ENCODE measurements at regions not wholly inside any gene's neighbourhood (a gene's known extent, or its start where the extent isn't known, plus 50 kb on each side); places are given as distances from the start of the nearest gene placed in this dataset.

GRCh38 chr13:74819549-74819948 is 662.4 kb downstream of the TBC1D4 start:
- TF ChIP-seq TAF1 (IDR thresholded peaks at IDR 0.05; ENCODE audit: control insufficient read depth, extremely low read depth, insufficient read depth, low read length, severe bottlenecking) (no peak), ZNF174 (CRISPR knock-in tag; IDR thresholded peaks at IDR 0.05) (no peak), ZNF707 (CRISPR knock-in tag; conservative IDR thresholded peaks at IDR 0.05) (no peak)
- FAIRE-seq: no peak

GRCh38 chr13:74816737-74817136 is 665.2 kb downstream of the TBC1D4 start:
- Histone ChIP-seq H3K9me1 (ENCODE audit: control insufficient read depth, insufficient read depth, low read length) (no peaks in the 10 kb centered on the region), H2AFZ (ENCODE audit: low read depth, low read length) (no peak overlapping the region)
- in situ Hi-C loops (cut with MboI): no loop called here

More at GRCh38 chr13:74819549-74819948, 662.4 kb downstream of the TBC1D4 start:
- Histone ChIP-seq H3K4me3 (no peak overlapping the region), H4K20me1 (replicated peaks; ENCODE audit: control insufficient read depth, insufficient read depth, low read length) (no peaks in the 10 kb centered on the region), H2AFZ (ENCODE audit: low read depth, low read length) (no peak overlapping the region), H3K36me3 (ENCODE audit: control insufficient read depth, insufficient read depth, low read length) (no peaks in the 10 kb centered on the region), H3K9me1 (ENCODE audit: control insufficient read depth, insufficient read depth, low read length) (no peaks in the 10 kb centered on the region), H3K79me2 (ENCODE audit: control insufficient read depth, insufficient read depth, low read length) (no peaks in the 10 kb centered on the region), H3K4me1 (replicated peaks in 1 of 2; ENCODE audit: control insufficient read depth in 2 of 2, insufficient read depth in 2 of 2, low read length in 2 of 2) (no peaks in the 10 kb centered on the region), H3K9ac (ENCODE audit: insufficient read depth in 1 of 2, low read depth in 2 of 2, low read length in 2 of 2) (no peak overlapping the region), H3K4me2 (ENCODE audit: insufficient read depth, low read length) (no peak overlapping the region), H3K27ac (ENCODE audit: extremely low read depth, low read depth, low read length) (no peak overlapping the region), H3K27me3 (ENCODE audit: control insufficient read depth in 2 of 2, insufficient read depth in 2 of 2, low read length in 2 of 2) (no peaks in the 10 kb centered on the region), H3K9me3 (replicated peaks; ENCODE audit: control insufficient read depth, insufficient read depth, low read depth, low read length) (no peaks in the 10 kb centered on the region)
- POLR2A ChIA-PET: no interaction called here
- ATAC-seq: no peak
- in situ Hi-C loops (cut with MboI) (no loop called here), intact Hi-C loops (cut with micrococcal nuclease) (no loop called here)
- WGBS (ENCODE audit: insufficient coverage, low coverage, missing lambda C conversion rate): 7% methylated on average over 2 of the region's 2 CpGs
- no peak for DNase-seq (ENCODE audit: extremely low read depth in 1 of 4, low spot score in 3 of 4)
- CTCF ChIA-PET (ENCODE audit: low intra/inter-chr PET ratio): no interaction called here
- no TSS peak for BruUV-seq (replicated peaks)

More at GRCh38 chr13:74816737-74817136, 665.2 kb downstream of the TBC1D4 start:
- intact Hi-C loops (cut with micrococcal nuclease): no loop called here
- Histone ChIP-seq H3K4me2 (ENCODE audit: insufficient read depth, low read length) (no peak overlapping the region), H4K20me1 (replicated peaks; ENCODE audit: control insufficient read depth, insufficient read depth, low read length) (no peaks in the 10 kb centered on the region), H3K9me3 (replicated peaks; ENCODE audit: control insufficient read depth, insufficient read depth, low read depth, low read length) (no peaks in the 10 kb centered on the region), H3K9ac (ENCODE audit: insufficient read depth in 1 of 2, low read depth in 2 of 2, low read length in 2 of 2) (no peak overlapping the region), H3K4me1 (replicated peaks in 1 of 2; ENCODE audit: control insufficient read depth in 2 of 2, insufficient read depth in 2 of 2, low read length in 2 of 2) (no peaks in the 10 kb centered on the region), H3K36me3 (ENCODE audit: control insufficient read depth, insufficient read depth, low read length) (no peaks in the 10 kb centered on the region), H3K27ac (ENCODE audit: extremely low read depth, low read depth, low read length) (no peak overlapping the region), H3K4me3 (no peak overlapping the region), H3K27me3 (ENCODE audit: control insufficient read depth in 2 of 2, insufficient read depth in 2 of 2, low read length in 2 of 2) (no peaks in the 10 kb centered on the region), H3K79me2 (ENCODE audit: control insufficient read depth, insufficient read depth, low read length) (no peaks in the 10 kb centered on the region)
- CTCF ChIA-PET (ENCODE audit: low intra/inter-chr PET ratio): no interaction called here
- DNase-seq (ENCODE audit: extremely low read depth in 1 of 4, low spot score in 3 of 4): no peak
- no peak for FAIRE-seq
- TF ChIP-seq MTA2 (IDR thresholded peaks at IDR 0.05; ENCODE audit: low read depth) (no peak), RFX5 (IDR thresholded peaks at IDR 0.05; ENCODE audit: low read depth, low read length) (no peak), NONO (IDR thresholded peaks at IDR 0.05; ENCODE audit: low read depth in 2 of 2, low read length in 1 of 2) (no peak), TEAD4 (IDR thresholded peaks at IDR 0.05; ENCODE audit: low read length) (no peak), TEAD4 (CRISPR knock-in tag; IDR thresholded peaks at IDR 0.05; ENCODE audit: borderline replicate concordance) (no peak)
- no TSS peak for BruUV-seq (replicated peaks)
- POLR2A ChIA-PET: no interaction called here
- WGBS (ENCODE audit: insufficient coverage, low coverage, missing lambda C conversion rate): 17% methylated on average over 1 of the region's 1 CpG
- no peak for ATAC-seq

All from K562 (cell line).